DMS153 treated with DMSO at 0.1 percent for 48 hours (cell line): ENCODE measurements at regions not wholly inside any gene's neighbourhood (a gene's known extent, or its start where the extent isn't known, plus 50 kb on each side); places are given as distances from the start of the nearest gene placed in this dataset.

Experiments used
- DNase-seq: peaks from one replicate; lab custom pipeline; 2025; ENCODE audit not compliant: unreplicated experiment; lab: John Stamatoyannopoulos, UW

DNA sequence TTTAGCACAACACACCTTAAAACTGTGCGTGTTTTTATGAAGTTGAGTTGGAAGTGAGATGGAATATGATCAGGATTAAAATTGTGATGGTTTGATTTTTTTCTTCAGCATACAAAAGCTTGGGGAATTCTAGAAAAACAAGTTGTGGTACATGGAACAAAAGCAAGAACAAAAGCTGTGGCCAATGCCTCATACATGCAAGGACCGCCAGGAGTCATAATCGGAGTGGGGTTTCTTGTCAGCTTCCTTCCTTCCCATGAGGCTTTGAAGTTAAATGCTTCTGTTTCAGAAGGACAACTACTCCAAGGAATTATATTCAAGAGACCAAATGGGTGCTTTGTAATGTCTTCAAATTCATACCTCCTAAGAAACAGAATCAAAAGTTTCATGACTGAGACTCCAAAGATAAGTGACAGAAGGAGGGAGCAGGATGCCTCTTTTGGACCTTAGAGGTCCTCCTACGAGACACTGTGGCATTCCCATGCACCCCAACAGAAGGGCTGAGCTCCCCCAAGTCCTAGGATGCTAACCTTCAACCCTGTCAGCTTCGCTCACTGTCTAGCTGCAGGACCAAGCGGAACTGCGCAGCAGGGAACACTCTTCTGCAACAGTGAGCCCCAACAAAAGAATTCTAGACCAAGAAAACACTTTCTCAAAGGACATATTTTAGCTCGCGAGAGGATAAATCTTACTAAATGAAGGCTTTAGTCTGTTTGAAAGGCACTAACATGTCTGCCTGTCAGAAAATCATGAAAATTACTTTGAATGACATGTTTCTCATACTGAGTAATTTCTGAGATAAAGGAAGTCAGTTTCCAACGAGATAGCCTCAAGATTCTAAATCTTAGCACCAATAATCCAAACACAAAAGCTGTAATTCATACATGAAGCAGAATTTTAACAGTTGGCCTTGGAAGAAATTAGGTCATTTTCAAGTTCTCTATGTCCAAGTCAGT, 108.5 kb upstream of the NHSL1 start:
- DNase-seq, result no peak

DNA sequence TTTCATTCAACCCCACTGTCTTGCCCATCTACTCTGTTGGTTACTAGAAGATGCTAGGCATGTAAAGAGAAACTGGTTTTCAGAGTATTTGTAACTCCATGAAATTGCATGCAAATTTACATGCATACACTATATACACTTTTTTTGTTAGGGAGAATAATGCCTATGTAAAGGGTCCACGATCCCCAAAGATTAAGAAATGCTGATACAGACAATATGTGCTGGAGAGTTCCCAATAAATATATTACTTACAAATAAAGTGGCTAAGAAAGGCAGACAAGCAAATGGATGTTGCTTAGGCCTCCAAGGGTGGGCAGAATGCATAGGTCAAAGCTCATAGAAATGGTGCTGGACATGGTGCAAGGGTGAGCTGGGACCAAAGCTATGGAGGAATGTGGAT, 109.6 kb upstream of the NHSL1 start:
- DNase-seq, result no peak

DNA sequence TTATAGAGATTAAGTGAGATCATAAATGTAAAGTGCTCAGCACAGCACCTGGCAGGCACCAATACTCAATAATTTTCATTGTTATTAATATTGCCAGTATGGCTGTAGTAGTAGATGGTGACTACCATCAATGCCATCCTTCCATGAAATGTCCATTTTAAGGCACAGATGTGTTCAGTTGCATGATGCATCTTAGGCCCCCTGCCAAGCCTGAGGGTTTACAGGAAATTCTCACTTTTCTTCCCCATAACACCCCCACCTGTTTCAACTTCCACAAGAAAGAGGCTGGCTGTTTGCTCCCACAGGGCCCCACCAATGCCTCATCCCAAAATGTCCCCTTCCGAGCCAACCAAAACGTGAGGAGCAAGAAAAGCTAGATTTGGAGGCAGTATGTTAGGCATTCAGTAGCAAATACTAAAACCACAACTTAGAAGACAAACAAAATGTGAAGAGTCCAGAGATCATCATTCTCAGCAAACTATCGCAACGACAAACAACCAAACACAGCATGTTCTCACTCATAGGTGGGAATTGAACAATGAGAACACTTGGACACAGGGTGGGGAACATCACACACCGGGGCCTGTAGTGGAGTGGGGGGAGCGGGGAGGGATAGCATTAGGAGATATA, 110.6 kb upstream of the NHSL1 start:
- DNase-seq, result no peak

DNA sequence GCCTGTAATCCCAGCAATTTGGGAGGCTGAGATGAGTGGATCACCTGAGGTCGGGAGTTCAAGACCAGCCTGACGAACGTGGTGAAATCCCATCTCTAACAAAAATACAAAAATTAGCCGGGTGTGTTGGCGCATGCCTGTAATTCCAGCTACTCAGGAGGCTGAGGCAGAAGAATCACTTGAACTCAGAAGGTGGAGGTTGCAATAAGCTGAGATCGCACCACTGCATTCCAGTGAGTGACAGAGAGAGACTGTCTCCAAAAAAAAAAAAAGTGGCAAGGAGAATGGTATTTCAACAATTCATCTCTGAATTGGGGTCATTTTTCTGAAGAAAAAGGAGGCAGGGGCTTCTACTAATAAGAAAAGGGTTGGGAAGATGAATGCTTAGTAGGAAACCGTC, 111.5 kb upstream of the NHSL1 start:
- no peak for DNase-seq

DNA sequence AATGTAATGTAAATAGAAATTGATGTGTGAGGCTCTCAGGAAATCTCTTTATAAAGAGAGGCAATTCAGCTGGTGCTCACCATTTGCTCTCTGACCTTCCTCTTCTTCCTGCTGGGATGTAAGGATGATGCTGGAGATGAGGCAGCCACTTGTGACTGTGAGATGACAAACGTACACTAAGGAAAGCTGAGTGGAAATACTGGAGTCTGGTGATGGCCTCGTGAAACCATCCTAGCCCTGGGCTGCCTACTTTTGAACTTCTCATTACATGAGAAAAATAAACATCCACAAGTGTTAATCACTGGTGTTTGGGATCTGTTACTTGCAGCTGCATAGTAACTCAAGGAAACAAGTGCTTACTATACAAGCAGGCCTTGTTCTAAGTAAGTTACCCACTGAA, 114.9 kb upstream of the NHSL1 start:
- no peak for DNase-seq

DNA sequence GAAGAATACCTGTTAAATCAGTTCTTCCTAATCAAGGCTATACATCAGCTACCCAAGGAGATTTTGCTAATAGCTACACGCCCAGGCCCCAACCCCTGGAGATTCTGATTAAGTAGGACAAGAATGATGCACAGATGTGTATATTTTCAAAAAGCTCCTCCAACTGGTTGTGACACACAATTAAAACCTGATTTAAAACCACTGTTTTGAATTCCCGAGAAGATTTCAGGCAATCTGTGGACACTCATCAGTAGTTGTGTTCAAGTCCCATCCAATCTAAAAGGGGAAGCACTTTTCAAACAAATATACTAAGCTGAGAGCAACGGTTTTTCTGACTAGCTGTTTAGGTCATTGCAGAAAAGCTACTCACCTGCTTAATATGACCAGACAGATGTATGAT, 118.9 kb upstream of the NHSL1 start:
- DNase-seq, result no peak

DNA sequence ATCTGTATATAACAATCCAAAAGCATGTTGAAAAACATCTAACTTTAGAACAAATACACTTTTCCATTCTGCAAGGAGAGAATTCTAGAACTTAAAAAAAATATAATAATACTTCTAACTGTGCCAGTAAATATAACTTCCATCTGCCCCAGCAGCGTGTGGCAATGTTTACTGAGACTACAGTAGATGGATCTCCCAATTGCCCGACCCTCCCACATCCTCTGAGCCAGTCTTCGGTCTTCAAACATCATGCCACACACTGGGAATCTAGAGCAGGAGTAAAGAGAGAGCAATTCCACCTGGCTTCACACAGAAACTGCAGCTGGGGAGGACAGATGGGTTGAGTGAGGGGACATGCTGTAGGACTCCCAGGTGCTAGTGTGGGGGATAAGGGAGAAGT, 121.3 kb upstream of the NHSL1 start:
- no peak for DNase-seq

DNA sequence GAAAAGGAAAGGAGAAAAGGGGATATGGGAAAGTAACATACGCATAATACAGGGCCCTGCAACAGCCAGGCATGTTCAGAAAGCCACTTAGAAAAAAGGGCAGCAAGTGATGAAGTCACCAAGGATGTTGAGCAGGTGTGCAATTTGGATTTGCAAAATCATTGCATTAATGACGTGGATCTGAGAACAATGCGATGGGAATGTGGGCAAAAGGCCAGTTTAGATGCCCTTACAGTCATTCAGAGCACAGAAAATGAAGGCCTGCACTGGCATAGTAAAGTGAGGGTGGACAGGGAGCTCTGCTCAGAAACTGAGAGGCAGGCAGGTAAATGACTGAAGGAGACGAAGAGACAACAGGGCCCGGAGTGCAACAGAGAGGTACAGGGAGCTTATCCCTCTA, 123.7 kb upstream of the NHSL1 start:
- DNase-seq, result no peak

DNA sequence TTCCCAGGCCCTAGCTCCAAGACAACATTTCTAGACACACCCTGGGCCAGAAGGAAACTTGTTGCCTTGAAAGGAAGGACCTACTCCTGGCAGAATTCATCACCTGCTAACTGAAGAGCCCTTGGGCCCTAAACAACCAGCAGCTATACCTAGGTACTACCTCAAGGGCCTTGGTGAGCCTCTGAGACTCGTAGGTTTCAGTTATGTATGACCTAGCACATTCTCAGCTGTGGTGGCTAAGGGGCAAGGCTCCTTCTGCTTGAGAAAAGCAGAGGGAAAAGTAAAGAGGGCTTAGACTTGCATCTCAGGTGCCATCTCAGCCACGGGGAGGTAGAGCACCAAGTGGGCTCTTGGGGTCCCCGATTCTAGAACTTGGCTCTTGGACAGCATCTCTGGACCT, 132.3 kb upstream of the NHSL1 start:
- DNase-seq, result no peak

DNA sequence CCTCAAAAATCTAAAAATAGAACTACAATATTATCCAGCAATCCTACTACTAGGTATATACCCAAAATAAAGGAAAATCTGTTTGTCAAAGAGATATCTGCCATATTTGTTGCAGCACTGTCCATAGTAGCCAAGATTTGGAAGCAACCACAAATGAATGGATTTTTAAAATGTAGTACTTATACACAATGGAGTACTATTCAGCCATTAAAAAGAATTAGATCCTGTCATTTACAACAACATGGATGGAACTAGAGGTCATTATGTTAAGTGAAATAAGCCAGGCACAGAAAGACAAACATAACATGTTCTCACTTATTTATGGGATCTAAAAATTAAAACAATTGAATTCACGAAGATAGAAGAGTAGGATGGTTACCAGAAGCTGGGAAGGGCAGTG, 135.7 kb upstream of the CCDC28A start:
- no peak for DNase-seq

DNA sequence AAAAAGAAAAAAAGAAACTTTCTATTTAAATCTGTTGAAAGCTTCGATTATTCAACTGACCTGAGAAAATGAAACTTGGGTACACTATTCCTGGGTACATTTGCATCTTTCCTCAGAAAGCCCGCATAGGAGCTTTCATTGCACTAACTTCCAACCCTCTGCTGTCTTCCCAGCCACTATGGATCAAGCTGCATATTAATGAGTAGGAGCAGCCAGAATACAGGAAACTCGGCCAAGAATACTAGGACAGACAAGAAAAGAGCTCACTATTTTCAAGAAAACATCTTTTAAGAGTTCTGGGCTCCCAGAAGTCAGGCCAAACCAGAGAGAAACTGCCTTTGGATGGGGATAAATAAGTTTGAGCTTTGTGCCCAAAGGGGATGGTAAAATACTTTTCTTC, 135.0 kb upstream of the CCDC28A start:
- no peak for DNase-seq

DNA sequence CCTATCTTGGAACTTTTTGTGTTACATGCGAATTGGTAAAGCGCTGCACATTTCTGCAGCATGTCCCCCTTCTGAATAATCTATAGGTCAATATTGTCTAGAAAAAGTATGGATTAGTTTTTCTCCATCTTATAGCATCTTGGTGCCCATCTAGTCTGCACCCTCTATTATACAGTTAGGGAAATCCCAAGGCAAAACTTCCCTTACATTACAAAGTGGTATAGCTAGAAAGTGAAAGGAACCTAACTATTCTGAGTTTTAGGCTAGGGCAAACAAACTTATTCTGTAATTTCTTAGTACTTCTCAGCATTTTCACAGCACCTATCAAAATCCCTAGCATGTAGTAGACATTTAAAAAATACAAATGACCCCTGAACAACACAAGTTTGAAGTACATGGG, 133.5 kb upstream of the CCDC28A start:
- no peak for DNase-seq

DNA sequence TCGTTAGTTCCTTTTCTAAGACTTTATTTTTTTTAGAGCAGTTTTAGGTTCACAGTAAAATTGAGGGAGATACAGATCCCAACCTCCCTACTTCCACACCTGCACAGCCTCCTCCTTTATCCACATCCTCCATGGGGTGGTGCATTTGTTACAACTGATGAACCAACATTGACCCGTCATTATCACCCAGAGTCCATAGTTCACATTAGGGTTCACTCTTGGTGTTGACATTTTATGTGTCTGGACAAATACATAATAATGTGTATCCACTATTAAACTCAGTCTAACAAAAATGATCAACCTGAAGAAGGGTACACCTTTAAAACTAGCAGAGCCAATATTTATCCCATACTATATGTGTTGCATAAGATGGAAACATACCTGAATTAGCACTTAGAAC, 130.4 kb upstream of the CCDC28A start:
- no peak for DNase-seq

DNA sequence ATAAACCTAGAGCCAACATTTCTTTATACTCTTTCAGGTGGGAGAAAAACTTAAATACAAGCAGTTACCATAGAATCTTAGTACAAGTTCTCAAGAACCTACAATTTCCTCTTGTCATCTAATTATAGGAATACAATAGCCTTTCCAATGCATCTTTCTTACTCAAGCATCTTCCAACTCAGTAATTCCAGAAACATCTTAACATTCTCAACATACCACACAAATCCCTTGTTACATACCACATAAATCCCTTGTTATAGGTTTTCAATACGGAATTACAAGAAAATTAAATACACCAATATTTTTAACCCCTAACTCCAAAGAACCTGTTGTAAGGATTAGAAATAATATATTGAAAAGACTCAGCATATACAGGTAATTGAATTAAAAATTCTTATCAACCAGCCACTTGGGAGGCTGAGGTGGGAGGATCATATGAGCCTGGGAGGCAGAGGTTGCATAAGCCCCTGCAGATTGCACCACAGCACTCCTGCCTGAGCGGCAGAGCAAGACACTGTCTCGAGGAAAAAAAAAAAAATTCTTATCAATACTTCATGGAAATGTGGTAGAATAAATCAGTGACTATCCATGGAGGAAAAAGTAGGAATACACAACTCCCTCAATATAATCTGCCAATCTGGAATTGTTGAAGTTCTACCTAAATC, 127.5 kb upstream of the CCDC28A start:
- no peak for DNase-seq

DNA sequence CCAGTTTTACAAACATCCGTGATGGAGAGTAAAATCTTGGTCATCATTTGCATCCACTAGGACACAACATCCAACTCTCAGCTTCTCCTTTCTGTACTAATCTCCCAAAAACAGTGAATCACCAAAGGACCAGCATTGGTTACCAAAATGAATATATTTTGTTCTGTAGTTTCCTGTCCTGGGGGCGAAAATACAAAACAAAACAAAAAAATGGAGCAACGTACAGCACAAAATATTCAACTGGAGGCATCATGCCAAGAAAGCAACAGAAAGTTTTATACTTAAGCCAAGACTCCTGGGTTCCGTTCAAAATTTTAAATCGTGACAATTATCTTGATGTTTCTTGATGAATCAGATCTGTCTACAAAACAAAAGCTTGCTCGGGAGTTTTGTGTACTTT, 126.6 kb upstream of the CCDC28A start:
- DNase-seq, result no peak

DNA sequence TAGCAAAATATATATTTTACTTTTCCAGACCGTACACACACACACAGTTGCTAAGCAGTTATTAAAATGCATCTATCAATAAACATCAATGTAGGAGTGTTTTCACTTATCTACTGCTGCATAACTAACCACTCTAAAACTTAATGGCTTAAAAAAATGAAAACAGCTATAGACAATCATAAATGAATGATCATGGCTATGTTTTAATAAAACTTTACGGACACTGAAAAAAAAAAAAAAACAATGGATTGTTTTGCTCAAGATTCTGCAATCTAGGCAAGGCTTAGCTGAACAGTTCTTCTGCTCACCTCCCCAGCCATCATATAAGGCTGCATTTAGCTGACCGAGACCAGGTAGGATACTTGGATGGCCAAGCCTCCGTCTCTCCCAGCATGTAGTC, 125.4 kb upstream of the CCDC28A start:
- no peak for DNase-seq

DNA sequence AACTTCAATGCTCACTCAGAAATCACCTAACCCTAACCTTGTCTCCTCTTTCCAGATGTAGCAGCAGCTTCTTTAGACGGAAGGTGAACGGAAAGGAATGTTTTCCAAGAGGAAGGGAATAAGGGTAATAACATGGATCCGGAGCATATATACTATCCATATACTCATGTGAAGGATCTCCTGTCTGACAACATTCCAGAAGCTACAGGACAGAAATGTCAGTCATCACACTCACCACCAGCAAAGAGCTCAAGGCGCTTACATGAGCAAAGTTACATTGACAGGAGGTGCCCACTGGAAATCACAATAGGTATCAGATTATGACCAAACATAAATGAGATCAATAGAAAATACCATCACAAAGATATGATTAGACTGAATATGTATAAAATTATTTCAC, 122.1 kb upstream of the CCDC28A start:
- no peak for DNase-seq

DNA sequence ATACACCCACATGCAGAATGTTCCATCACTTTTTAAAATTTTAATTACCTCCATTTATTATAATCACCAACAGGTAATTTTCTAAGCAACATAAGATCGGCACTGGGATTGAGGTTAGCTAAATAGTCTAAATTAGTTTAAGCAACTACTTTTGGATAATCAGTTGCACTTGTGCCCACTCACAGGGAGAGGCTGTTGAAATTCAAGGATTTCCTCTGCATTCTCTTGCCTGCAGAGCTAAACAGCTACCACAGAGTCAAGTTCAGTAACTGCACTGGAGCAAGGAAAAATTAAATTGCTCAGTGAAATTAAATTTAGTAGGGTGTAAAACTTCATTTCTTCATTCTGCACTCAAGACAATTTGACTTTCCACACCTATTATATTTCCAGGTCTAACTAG, 120.7 kb upstream of the CCDC28A start:
- no peak for DNase-seq

DNA sequence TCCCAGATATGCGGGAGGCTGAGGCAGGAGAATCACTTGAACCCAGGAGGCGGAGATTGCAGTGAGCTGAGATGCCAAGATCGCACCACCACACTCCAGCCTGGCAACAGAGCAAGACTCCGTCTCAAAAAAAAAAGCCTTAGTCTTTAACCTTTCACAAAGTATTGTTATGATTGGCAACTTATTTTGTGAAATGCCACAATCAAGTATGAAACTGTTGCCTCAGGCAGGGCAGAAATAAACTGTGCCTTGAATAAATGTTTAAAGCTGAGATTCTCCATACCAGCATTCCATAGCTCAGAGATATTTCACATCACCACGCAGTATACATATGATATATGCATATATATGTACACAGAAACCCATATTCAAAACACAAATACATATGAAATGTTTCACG, 120.1 kb upstream of the CCDC28A start:
- DNase-seq, result no peak

DNA sequence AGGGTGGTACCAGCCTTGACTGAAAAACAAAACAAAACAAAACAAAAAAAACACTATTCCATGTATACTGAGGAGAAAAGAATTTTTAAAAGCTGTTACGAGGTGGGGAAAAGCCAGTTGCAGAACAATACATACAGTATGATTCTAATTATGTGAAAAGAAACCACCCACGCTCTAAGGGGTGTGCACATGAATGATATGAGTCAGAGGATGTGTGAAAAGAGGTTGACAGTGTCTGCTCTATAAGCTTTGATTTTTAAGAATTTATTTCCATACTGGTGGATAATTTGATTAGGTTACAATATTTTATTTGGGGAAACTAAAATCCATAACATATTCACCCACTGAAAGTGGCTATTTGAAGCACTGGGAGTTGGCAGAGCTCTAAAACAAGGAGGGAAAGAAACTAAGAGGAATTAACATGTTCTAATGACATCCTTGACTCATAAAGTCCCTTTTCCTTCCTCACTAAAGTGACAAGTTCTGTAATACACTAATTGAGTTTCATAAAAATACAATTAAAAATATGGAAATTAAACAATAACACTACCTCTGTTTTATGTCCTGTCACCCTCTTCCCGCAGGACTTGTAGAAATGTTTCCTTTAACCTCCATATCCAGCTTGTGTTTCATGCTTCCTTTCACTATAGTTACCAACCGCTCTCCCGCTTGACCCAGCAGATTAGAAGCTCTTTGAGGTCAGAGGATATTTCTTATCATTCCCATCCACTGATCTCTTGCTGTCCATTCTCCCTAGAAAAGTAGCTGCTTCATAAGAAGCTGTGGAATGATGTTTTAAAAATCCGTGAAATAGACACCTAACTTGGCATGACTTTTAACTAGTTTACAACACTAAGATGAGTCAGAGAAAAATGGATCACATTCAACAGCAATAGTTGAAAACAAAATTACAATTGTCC, 118.6 kb upstream of the CCDC28A start:
- DNase-seq, result no peak

DNA sequence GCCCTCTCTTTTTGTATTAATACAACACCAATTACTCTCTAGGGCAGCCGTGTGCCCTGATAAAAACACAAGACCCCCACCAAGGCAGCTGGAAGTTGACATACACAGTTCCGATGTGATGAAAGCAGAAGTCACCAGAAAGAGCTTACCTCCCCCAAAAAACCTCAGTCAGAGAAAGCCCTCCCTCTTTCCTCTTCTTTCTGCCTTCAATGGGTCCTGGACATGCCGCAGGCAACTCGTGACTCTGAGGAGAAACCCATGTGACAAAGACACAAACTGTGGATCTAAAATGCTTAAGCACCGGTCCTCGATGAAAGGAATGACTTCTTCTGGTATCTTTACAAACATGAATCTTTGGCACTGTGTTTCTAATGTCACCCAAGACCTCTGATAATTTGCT, 117.7 kb upstream of the CCDC28A start:
- no peak for DNase-seq
